Frontal cortex (tissue), 3 donors: ENCODE measurements at regions not wholly inside any gene's neighbourhood (a gene's known extent, or its start where the extent isn't known, plus 50 kb on each side); places are given as distances from the start of the nearest gene placed in this dataset.

Experiments used
- DNase-seq, 2 donors: peaks; one replicate each; pipeline ENCODE4 v3.0.0; 2012; ENCODE audit warnings: low spot score in 2 of 2
- FAIRE-seq: peaks from 2 replicates; lab custom pipeline; 2012; peaks lifted over from hg19 to GRCh38; lab: Jason Lieb, UNC
- donor health status: control.
- donor health status: control.
- donor health status: control.

GRCh38 chr22:46052801-46053562 lies 76.0 kb upstream of the WNT7B start:
- DNase-seq (peak in 1 of 2 donors; percentile 63), FAIRE-seq (no peak)

- FAIRE-seq (no peak), DNase-seq (peak; percentile 85 to 93)
These were observed 76.7 kb upstream of the WNT7B start for GRCh38 chr22:46053563-46054090.

DNA sequence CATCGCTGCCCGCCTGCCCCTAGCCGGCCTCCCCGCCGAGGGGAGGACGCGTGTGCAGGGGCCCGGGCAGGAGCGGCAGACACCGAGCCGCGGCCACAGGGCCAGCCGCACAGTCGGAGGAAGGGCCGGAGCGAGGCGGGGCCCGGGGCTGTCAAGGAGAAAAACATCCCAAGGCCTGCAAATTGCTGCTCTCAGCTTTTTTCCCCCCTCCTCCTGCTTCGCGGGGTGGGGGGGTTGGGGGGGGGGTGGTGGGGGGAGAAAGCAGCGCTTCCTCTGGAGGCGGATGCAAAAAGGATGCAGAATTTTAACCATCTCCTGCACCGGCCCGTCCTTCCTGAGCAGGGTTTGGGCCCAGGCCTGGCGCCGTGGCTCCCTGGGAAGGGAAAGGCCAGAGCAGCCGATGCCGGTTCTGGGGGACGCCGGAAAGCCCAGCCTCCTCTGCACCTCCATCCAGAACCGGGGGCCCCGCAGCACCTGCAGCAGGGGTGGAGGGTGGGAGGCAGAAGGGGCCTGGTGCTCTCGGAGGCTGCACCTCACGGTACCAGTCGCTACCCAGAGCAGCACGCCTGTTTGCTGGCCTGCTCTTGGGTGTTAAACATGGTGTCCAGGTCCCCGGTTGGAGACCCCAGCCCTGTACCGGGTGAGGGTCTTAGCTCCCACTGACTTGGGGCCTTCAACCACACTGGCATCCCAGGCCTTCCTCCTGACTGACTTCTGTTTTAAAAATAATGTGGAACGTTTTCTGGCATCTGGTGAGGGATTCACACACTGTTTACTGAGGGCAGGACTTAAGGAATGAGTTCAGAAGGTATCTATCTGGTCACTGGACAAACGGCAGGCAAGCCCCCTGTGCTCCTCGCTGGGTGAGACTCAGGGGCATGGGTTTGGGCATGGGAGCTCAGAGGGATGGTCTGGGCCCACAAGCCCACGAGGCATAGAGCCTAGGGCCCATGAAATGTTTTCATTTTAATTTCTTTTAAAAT lies 77.4 kb upstream of the WNT7B start:
- DNase-seq (peak; percentile 75 to 84), FAIRE-seq (no peak)

GRCh38 chr22:46055181-46055875 lies 78.4 kb upstream of the WNT7B start:
- DNase-seq (no peak), FAIRE-seq (no peak)

DNA sequence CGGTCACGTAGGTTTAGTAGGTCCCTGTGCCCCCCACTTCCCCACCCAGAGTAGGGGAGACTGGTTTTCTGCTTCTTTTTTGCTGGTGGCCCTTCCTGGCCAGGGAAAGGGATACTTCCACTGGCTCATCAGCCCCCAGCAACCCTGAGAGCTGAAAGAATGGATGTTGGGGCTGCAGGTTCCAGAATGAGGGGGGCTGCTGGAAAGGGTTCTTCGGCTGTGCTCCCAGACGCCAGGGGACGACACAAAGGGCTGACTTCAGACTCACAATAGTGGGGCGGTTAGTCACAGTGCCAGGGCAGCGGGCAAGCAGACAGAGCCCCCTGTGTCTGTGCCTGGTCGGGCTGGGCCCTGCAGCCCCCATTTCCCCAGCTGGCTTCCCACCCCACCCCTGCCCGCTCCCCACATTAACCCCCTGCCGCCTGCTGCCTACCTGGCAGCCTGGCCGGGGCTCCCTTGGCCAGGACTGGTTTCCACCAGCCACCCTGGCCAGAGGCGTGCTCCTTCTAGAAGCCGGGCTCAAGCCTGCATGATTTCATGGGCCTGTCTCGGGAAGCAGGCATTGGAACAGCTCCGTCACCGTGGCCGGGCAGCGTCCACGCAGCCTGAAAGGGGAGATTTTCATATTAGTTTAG lies 79.1 kb upstream of the WNT7B start:
- peak in 1 of 2 donors; percentile 82 for DNase-seq
- no peak for FAIRE-seq

- no peak for FAIRE-seq
These were observed 79.7 kb upstream of the WNT7B start for GRCh38 chr22:46056546-46057245.

DNA sequence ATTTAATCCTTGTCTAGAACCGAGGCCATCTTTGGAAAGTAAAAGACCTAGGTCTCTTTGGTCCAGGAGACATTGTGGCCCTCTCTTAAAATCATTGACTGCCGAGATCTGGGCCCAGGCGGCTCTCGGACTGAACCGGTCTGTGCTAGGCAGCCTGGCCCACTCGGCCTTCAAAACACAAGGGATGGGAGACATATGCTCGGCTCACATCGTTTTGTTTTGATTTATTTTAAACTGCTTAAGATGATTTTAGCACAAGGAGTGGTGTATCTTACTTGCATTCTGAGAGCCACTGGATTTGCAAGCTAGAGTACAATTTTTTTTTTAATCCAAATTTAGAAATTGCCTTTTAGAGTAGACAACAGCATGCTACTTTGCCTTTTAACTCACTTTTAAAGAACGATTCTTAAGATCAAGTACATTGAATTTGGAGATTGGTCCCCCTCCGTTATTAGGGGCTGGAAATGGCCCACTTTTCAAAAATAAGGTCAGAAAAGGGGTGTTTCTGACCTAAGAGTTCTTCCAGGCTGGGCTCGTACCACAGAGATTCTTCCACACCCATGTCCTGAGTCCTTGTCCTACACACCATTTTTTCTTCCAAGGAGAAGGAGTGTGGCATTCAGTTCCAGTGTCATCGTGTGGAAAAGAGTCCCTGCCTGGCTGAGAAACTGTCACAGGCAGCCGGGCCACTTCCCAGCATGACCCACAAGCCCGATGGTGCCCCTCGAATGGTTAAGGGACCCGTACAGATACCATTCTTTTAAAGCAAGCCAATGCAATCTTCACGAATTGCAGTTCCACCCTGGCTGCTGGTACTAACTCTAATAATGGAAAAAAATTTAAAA lies 80.5 kb upstream of the WNT7B start:
- FAIRE-seq, result no peak

More at GRCh38 chr22:46056546-46057245, 79.7 kb upstream of the WNT7B start:
- no peak for DNase-seq

DNA sequence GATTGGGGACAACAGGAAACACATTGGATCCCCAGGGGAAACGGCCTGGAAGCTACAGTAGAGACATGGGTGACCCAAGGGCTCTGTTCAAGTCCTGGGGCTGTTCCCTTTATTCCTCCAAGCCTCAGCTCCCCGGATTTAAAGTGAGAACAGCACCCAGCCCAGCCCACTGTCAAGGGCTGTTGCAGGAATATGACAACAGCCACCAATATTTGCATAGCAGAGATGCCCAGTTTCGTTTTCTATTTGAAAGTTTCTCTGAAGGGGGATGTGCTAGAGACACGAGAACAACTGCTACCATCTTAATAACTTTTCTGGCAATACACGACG lies 81.1 kb upstream of the WNT7B start:
- FAIRE-seq, result no peak

More for the DNA sequence above, 80.5 kb upstream of the WNT7B start:
- DNase-seq, result no peak

GRCh38 chr22:46058591-46059519 lies 81.9 kb upstream of the WNT7B start:
- DNase-seq, result no peak
- no peak for FAIRE-seq

More for the DNA sequence above, 81.1 kb upstream of the WNT7B start:
- no peak for DNase-seq

GRCh38 chr22:46060292-46061123 lies 83.5 kb upstream of the WNT7B start:
- FAIRE-seq, result peak; percentile 33
- DNase-seq, result no peak

GRCh38 chr22:46061124-46061500 lies 84.2 kb upstream of the WNT7B start:
- FAIRE-seq (no peak), DNase-seq (no peak)

DNA sequence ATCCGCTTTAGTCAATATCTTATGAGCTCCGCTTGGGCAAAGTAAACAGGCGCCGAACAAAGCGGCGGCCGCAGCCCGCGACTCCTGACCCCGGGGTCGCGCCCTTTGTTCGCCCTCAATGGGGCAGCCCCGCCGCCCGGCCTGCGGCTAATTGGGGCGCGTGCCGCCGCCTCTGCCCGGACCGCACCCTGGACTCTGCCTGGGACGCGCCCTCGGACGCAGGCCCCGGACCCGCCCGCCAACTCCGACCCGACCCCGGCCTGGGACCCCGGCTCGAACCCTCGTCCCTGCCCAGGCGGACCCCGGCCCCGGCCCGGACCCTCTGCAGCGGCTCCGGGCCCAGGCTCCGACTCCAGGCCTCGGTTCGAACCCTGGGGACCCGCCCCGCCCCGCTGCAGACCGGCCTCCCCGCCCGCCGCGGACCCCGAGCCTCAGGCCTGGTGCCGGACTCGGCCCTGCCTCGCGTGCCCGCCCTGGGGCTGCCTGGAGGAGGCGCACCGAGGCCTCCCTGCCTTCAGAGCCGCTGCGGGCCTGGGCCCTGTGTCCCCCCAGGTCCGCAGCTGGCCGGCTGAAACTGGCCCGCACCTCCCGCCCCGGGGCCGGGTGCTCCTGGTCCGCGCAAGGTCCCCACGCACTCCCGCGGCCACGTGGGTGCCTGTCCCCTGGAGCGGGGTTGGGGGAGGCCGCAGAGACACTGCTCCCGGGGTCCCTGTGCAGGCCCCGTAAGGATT lies 84.7 kb upstream of the WNT7B start:
- DNase-seq (no peak), FAIRE-seq (no peak)

GRCh38 chr22:46062232-46062615 lies 85.3 kb upstream of the WNT7B start:
- DNase-seq (no peak), FAIRE-seq (no peak)

GRCh38 chr22:46062971-46063631 lies 86.1 kb upstream of the WNT7B start:
- no peak for FAIRE-seq
- DNase-seq, result no peak

- FAIRE-seq (no peak), DNase-seq (no peak)
These were observed 86.5 kb upstream of the PPARA start for GRCh38 chr22:46063846-46064227.
